ENCODE measurements at regions not wholly inside any gene's neighbourhood (a gene's known extent, or its start where the extent isn't known, plus 50 kb on each side); places are given as distances from the start of the nearest gene placed in this dataset.

DNA sequence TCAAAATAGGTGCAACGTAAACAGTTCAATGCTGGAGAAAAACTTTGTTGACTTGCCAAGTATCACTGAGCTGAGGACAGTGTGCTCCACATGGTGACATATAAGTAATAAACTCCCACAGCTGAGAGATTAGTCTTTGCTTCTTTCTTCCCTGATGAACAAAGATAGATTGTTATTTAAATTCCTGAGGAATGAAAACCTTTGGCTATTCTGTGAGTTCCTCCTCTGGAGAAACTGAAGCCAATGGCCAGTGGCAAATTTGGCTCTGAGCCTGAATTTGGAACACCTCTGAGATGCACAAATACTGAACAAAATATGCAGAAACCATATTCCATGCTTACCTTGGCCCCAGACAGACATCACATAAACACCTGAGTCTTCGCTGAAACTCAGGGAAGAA lies 63.3 kb downstream of the RPL22L1 start:
- TF ChIP-seq, protein P1, sequence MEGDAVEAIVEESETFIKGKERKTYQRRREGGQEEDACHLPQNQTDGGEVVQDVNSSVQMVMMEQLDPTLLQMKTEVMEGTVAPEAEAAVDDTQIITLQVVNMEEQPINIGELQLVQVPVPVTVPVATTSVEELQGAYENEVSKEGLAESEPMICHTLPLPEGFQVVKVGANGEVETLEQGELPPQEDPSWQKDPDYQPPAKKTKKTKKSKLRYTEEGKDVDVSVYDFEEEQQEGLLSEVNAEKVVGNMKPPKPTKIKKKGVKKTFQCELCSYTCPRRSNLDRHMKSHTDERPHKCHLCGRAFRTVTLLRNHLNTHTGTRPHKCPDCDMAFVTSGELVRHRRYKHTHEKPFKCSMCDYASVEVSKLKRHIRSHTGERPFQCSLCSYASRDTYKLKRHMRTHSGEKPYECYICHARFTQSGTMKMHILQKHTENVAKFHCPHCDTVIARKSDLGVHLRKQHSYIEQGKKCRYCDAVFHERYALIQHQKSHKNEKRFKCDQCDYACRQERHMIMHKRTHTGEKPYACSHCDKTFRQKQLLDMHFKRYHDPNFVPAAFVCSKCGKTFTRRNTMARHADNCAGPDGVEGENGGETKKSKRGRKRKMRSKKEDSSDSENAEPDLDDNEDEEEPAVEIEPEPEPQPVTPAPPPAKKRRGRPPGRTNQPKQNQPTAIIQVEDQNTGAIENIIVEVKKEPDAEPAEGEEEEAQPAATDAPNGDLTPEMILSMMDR (IDR thresholded peaks at IDR 0.05; ENCODE audit: low read length), result no peak
- TF ChIP-seq EZH2phosphoT487 (IDR thresholded peaks at IDR 0.05; ENCODE audit: low read length) (no peak), EZH2 (optimal IDR thresholded peaks at IDR 0.05; ENCODE audit: low read depth, low read length) (no peak)

All from MM.1S (cell line).